A673 (cell line): ENCODE measurements at regions not wholly inside any gene's neighbourhood (a gene's known extent, or its start where the extent isn't known, plus 50 kb on each side); places are given as distances from the start of the nearest gene placed in this dataset.
"Not testable (repeated sequence)": the region's sequence is repeated elsewhere in the genome, so short reads cannot be mapped to it uniquely, and the experiment has no call there.

Experiments
- BruUV-seq: library from RNA; stranded (reverse); fragments of 400-500 nt; replicated peaks from 2 replicates; lab custom pipeline; 2021; lab: Mats Ljungman, UMichigan
- CTCF ChIA-PET: fragments of 300-600 bp; sonication (Branson Sonifier 250); formaldehyde crosslinking; loops from one replicate; lab custom pipeline; 2022; ENCODE audit warnings: antibody characterized with exemption; lab: Charles Lee
- POLR2A ChIA-PET: fragments of 300-600 bp; sonication (Branson Sonifier 250); formaldehyde crosslinking; loops from one replicate; lab custom pipeline; 2022; ENCODE audit warnings: antibody characterized with exemption; ENCODE audit not compliant: low non-redundant PET; lab: Charles Lee
- DNase-seq: peaks from one replicate; pipeline ENCODE4 v3.0.0-alpha.2; 2015; ENCODE audit warnings: low spot score
- H3K27ac ChIP-seq: fragments of 200-600 bp; sonication (generic); 2 replicates; pipeline ENCODE4 v1.5.1; 2016; ENCODE audit warnings: mixed run types, low read depth, mild to moderate bottlenecking, mixed read lengths, antibody characterized with exemption, low read length; ENCODE audit not compliant: poor library complexity, severe bottlenecking
- H3K27me3 ChIP-seq: fragments of 200-600 bp; sonication (generic); replicated peaks from 2 replicates; pipeline ENCODE4 v1.6.1; 2017; ENCODE audit warnings: mixed run types, low read depth, mild to moderate bottlenecking, mixed read lengths, antibody characterized with exemption, low read length; ENCODE audit not compliant: insufficient read depth, poor library complexity
- H3K36me3 ChIP-seq: fragments of 200-600 bp; sonication (generic); 2 replicates; pipeline ENCODE4 v1.6.1; 2016; ENCODE audit warnings: mixed run types, mild to moderate bottlenecking, mixed read lengths, antibody characterized with exemption, low read length; ENCODE audit not compliant: insufficient read depth, poor library complexity, severe bottlenecking
- H3K4me1 ChIP-seq: fragments of 200-600 bp; sonication (generic); 2 replicates; pipeline ENCODE4 v1.6.1; 2017; ENCODE audit warnings: mixed run types, mild to moderate bottlenecking, mixed read lengths, antibody characterized with exemption, low read length; ENCODE audit not compliant: insufficient read depth, poor library complexity, severe bottlenecking
- H3K4me3 ChIP-seq: fragments of 200-600 bp; sonication (generic); 2 replicates; pipeline ENCODE4 v1.5.1; 2016; ENCODE audit warnings: low read depth, mixed run types, mild to moderate bottlenecking, mixed read lengths, low read length; ENCODE audit not compliant: poor library complexity, severe bottlenecking
- H3K9me3 ChIP-seq: fragments of 200-600 bp; sonication (generic); 2 replicates; pipeline ENCODE4 v1.6.1; 2016; ENCODE audit warnings: mixed run types, low read depth, mild to moderate bottlenecking, mixed read lengths, antibody characterized with exemption, low read length; ENCODE audit not compliant: poor library complexity, severe bottlenecking
- EZH2 ChIP-seq: fragments of 200-600 bp; sonication (generic); IDR thresholded peaks from 2 replicates; pipeline ENCODE4 v1.6.1; 2017; ENCODE audit warnings: borderline replicate concordance, low read depth, mild to moderate bottlenecking, mixed read lengths, antibody characterized with exemption, low read length; ENCODE audit not compliant: poor library complexity, severe bottlenecking
- intact Hi-C: fragments of 100-400 bp; cut with micrococcal nuclease; formaldehyde crosslinking; loops from one replicate; pipeline ENCODE4 v1.10.0; 2022; ENCODE audit not compliant: unreplicated experiment
- TF ChIP-seq, protein P1 (sequence below): fragments of 300-800, 200-600 bp; sonication (generic); conservative IDR thresholded peaks from 2 replicates; pipeline ENCODE4 v1.5.1; 2017; ENCODE audit warnings: low read depth, mild to moderate bottlenecking, antibody characterized with exemption, low read length, moderate library complexity, mixed read lengths

DNA sequence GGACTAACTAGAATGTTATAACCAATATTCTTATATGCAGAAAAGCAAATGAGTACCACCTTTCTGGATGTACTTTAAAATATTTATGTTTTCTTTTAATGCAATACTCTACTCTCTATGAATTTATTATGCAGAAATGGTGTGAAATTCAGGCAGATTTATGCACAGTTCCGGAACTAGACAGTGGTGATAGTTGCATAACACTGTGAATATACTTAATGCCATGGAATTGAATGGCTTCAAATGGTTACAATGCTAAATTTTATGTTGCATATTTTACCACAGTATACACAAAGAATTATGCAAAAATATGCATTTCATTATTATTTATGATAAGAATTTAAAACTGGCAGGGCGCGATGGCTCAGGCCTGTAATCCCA lies 287.8 kb upstream of the FN1 start:
- TF ChIP-seq, protein P1, sequence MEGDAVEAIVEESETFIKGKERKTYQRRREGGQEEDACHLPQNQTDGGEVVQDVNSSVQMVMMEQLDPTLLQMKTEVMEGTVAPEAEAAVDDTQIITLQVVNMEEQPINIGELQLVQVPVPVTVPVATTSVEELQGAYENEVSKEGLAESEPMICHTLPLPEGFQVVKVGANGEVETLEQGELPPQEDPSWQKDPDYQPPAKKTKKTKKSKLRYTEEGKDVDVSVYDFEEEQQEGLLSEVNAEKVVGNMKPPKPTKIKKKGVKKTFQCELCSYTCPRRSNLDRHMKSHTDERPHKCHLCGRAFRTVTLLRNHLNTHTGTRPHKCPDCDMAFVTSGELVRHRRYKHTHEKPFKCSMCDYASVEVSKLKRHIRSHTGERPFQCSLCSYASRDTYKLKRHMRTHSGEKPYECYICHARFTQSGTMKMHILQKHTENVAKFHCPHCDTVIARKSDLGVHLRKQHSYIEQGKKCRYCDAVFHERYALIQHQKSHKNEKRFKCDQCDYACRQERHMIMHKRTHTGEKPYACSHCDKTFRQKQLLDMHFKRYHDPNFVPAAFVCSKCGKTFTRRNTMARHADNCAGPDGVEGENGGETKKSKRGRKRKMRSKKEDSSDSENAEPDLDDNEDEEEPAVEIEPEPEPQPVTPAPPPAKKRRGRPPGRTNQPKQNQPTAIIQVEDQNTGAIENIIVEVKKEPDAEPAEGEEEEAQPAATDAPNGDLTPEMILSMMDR = no peak
- TF ChIP-seq EZH2 = no peak
- no TSS peak for BruUV-seq
- Histone ChIP-seq H3K9me3 (no peaks in the 10 kb centered on the region), H3K36me3 (no peaks in the 10 kb centered on the region), H3K4me1 (peaks cover 12% of the 10 kb centered on the region), H3K27me3 (no peaks in the 10 kb centered on the region), H3K4me3 (no peak overlapping the region), H3K27ac (no peak overlapping the region)
- CTCF ChIA-PET = no interaction called here
- no peak for DNase-seq
- POLR2A ChIA-PET = no interaction called here
- intact Hi-C loops = no loop called here

DNA sequence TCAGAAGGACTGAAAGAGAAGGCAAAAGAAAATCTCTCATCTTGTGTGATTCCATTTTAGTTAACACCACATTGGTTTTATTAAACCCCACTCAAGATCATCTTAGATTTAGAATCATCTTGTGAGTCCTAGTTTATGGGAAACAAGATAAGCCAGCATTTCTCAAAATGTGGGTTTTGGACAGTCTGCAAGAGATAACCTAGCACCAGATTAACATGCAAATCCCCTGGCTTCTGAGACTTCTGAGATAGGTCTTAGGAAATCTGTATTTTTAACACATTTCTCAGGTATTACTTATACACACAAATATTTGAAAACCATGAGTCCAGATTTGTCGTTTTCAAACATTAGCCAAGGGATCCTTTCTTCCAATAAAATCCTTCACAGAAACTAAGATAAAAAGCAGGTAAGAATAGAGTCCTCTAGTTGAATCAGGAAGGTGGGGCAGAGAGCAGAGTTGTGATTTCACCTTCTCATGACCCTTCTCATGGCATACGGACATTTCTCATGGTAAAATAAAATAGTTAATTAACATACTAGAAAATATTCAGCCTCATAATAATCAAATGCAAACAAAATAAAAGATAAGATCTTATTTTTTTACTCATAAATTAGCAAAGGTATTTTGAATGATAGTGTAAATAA lies 287.2 kb upstream of the FN1 start:
- no peaks in the 10 kb centered on the region for H3K36me3 ChIP-seq

DNA sequence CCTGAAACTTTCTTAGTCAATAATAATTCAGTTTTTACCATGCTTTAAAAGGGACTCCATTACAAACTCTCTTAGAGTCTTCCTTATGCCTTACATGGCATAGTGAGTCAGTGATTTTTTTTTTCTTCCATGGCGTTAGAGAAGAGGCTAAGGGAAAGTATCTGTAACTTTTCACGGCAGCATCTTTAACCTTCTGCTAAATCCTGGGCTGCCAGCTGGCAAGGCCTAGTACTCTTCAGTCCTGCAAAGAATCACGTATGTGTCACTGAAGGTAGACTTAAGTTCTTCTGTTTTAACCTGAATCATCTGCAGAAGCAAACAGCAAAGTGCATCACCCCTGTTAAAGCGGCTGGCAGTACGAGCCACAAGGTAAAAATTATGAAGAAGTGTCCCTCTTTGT lies 286.3 kb upstream of the FN1 start:
- intact Hi-C loops = no loop called here
- ChIA-PET POLR2A (no interaction called here), CTCF (no interaction called here)
- DNase-seq = no peak
- Histone ChIP-seq H3K36me3 (no peaks in the 10 kb centered on the region), H3K9me3 (no peaks in the 10 kb centered on the region), H3K27me3 (no peaks in the 10 kb centered on the region), H3K4me3 (no peak overlapping the region), H3K4me1 (peaks cover 20% of the 10 kb centered on the region), H3K27ac (no peak overlapping the region)
- no TSS peak for BruUV-seq
- no peak for TF ChIP-seq EZH2
- TF ChIP-seq, protein P1 = no peak

More for the DNA sequence above, 287.2 kb upstream of the FN1 start:
- ChIA-PET CTCF (no interaction called here), POLR2A (no interaction called here)
- Histone ChIP-seq H3K4me3 (no peak overlapping the region), H3K27ac (no peak overlapping the region), H3K9me3 (no peaks in the 10 kb centered on the region), H3K27me3 (no peaks in the 10 kb centered on the region), H3K4me1 (peaks cover 16% of the 10 kb centered on the region)
- no peak for TF ChIP-seq EZH2
- TF ChIP-seq, protein P1 = no peak
- intact Hi-C loops = no loop called here
- no peak for DNase-seq
- BruUV-seq = no TSS peak

DNA sequence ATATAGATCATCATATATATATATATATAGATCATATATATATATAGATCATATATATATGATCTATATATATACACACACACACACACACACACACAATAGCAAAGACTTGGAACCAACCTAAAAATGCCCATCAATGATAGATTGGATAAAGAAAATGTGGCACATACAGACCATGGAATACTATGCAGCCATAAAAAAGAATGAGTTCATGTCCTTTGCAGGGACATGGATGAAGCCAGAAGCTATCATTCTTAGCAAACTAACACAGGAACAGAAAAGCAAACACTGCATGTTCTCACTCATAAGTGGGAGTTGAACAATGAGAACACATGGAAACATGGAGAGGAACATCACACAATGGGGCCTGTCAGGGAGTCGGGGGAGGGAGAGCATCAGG lies 285.6 kb upstream of the FN1 start:
- CTCF ChIA-PET, H3K27ac ChIP-seq, H3K9me3 ChIP-seq, H3K36me3 ChIP-seq, POLR2A ChIA-PET, BruUV-seq, intact Hi-C loops, H3K4me3 ChIP-seq, DNase-seq, H3K27me3 ChIP-seq: not testable (repeated sequence)
- H3K4me1 ChIP-seq = peaks cover 20% of the 10 kb centered on the region
